SK-N-SH (cell line): ENCODE measurements at regions not wholly inside any gene's neighbourhood (a gene's known extent, or its start where the extent isn't known, plus 50 kb on each side); places are given as distances from the start of the nearest gene placed in this dataset.
A peak's percentile ranks its signal among the peaks of the same experiment; 100 is the strongest.

Experiments used
- CTCF ChIA-PET: fragments of 300-600, 350-600 bp; formaldehyde crosslinking; extraction: SDS; loops from one replicate; lab custom pipeline; 2021; lab: Yijun Ruan, JAX
- POLR2A ChIA-PET: fragments of 350-600 bp; sonication (Branson Sonifier 250); formaldehyde crosslinking; extraction: SDS; loops from one replicate; lab custom pipeline; 2020; ENCODE audit warnings: antibody characterized with exemption, inconsistent platforms; lab: Yijun Ruan, JAX
- DNase-seq: peaks from one replicate; pipeline ENCODE4 v3.0.0; 2012
- H2AFZ ChIP-seq: fragments of 200-600 bp; sonication (generic); 2 replicates; pipeline ENCODE4 v1.8.1; 2016; ENCODE audit warnings: antibody characterized with exemption, mild to moderate bottlenecking, low read depth
- H3F3A ChIP-seq: fragments of 200-600 bp; sonication (generic); replicated peaks from 2 replicates; pipeline ENCODE3; 2016; ENCODE audit warnings: antibody characterized with exemption, mild to moderate bottlenecking; ENCODE audit not compliant: insufficient read depth
- H3K27ac ChIP-seq, 2 experiments: fragments of 200-500 bp in 1 of 2; fragments of 200-600 bp in 1 of 2; sonication (Bioruptor generic) in 1 of 2; sonication (generic), shearing (Covaris generic) in 1 of 2; 2 replicates each; pipeline versions ENCODE4 v1.5.1 to v1.6.1; 2014 to 2016; ENCODE audit warnings: low read depth in 2 of 2, inconsistent platforms in 1 of 2, low read length in 1 of 2, mild to moderate bottlenecking in 1 of 2, mixed read lengths in 1 of 2
- H3K27me3 ChIP-seq: fragments of 200-600 bp; sonication (generic), shearing (Covaris generic); 2 replicates; pipeline ENCODE4 v1.6.1; 2016; ENCODE audit warnings: mixed run types; ENCODE audit not compliant: insufficient read depth
- H3K36me3 ChIP-seq, 2 experiments: fragments of 200-500 bp in 1 of 2; fragments of 200-600 bp in 1 of 2; sonication (Bioruptor generic) in 1 of 2; sonication (generic) in 1 of 2; replicated peaks in 1 of 2; 2 replicates each; pipeline versions ENCODE3 to v1.5.1; 2014 to 2016; ENCODE audit warnings: low read length in 1 of 2, mild to moderate bottlenecking in 1 of 2; ENCODE audit not compliant: insufficient read depth in 2 of 2, control insufficient read depth in 1 of 2
- H3K4me1 ChIP-seq, 2 experiments: fragments of 200-500 bp in 1 of 2; fragments of 200-600 bp in 1 of 2; sonication (Bioruptor generic) in 1 of 2; sonication (generic), shearing (Covaris generic) in 1 of 2; 2 replicates each; pipeline versions ENCODE4 v1.5.1 to v1.6.1; 2014 to 2016; ENCODE audit warnings: low read depth in 1 of 2, low read length in 1 of 2, mixed run types in 1 of 2; ENCODE audit not compliant: insufficient read depth in 2 of 2, control insufficient read depth in 1 of 2
- H3K4me2 ChIP-seq: fragments of 200-600 bp; sonication (generic), shearing (Covaris generic); 2 replicates; pipeline ENCODE4 v1.6.1; 2017; ENCODE audit warnings: mixed run types
- H3K4me3 ChIP-seq, 2 experiments: fragments of 200-500 bp in 1 of 2; fragments of 200-600 bp in 1 of 2; sonication (Bioruptor generic) in 1 of 2; sonication (generic), shearing (Covaris generic) in 1 of 2; 2 replicates each; pipeline versions ENCODE4 v1.5.1 to v1.8.1; 2014 to 2016; ENCODE audit warnings: low read depth in 2 of 2, inconsistent platforms in 1 of 2, low read length in 1 of 2, mild to moderate bottlenecking in 1 of 2, mixed read lengths in 1 of 2, moderate library complexity in 1 of 2
- H3K79me2 ChIP-seq: fragments of 200-600 bp; sonication (generic); 2 replicates; pipeline ENCODE4 v1.8.1; 2017; ENCODE audit warnings: mild to moderate bottlenecking; ENCODE audit not compliant: insufficient read depth
- H3K9ac ChIP-seq: fragments of 200-600 bp; sonication (generic); 2 replicates; pipeline ENCODE4 v1.6.1; 2017; ENCODE audit warnings: mixed run types
- H3K9me2 ChIP-seq: fragments of 200-600 bp; sonication (generic); 2 replicates; pipeline ENCODE4 v1.6.1; 2017; ENCODE audit warnings: mixed run types
- H3K9me3 ChIP-seq: fragments of 200-600 bp; sonication (generic); 2 replicates; pipeline ENCODE4 v1.6.1; 2017; ENCODE audit warnings: mixed run types, mild to moderate bottlenecking, moderate library complexity
- H4K20me1 ChIP-seq: fragments of 200-600 bp; sonication (generic); 2 replicates; pipeline ENCODE4 v1.6.1; 2017; ENCODE audit warnings: mild to moderate bottlenecking, mixed run types; ENCODE audit not compliant: insufficient read depth
- CHD2 ChIP-seq: fragments of 150-350 bp; IDR thresholded peaks from 2 replicates; pipeline ENCODE4 v1.6.1; 2018; ENCODE audit warnings: low read length; ENCODE audit not compliant: partially characterized antibody
- ELF1 ChIP-seq: IDR thresholded peaks from 2 replicates; pipeline ENCODE4 v1.4.0; 2012
- FOSL2 ChIP-seq: IDR thresholded peaks from 2 replicates; pipeline ENCODE4 v1.4.0; 2012; ENCODE audit warnings: low read depth, mild to moderate bottlenecking, moderate library complexity, borderline replicate concordance
- FOXM1 ChIP-seq: IDR thresholded peaks from 2 replicates; pipeline ENCODE4 v1.4.0; 2012; ENCODE audit warnings: low read depth, mild to moderate bottlenecking
- GATA2 ChIP-seq: sonication (generic); formaldehyde crosslinking; IDR thresholded peaks from 2 replicates; pipeline ENCODE4 v1.5.0; 2020; ENCODE audit warnings: mild to moderate bottlenecking, missing genetic modification reagents
- JUND ChIP-seq: IDR thresholded peaks from 2 replicates; pipeline ENCODE4 v1.4.0; 2012
- MEF2A ChIP-seq: IDR thresholded peaks from 2 replicates; pipeline ENCODE4 v1.4.0; 2012; ENCODE audit warnings: low read depth, borderline replicate concordance
- MXI1 ChIP-seq: IDR thresholded peaks from 2 replicates; pipeline ENCODE4 v1.6.1; 2012; ENCODE audit warnings: mild to moderate bottlenecking, low read depth, low read length, improper control_type of control experiment
- NFIC ChIP-seq: IDR thresholded peaks from 2 replicates; pipeline ENCODE4 v1.4.0; 2012; ENCODE audit warnings: borderline replicate concordance
- NRF1 ChIP-seq: IDR thresholded peaks from 2 replicates; pipeline ENCODE4 v1.6.1; 2012; ENCODE audit warnings: low read depth, mild to moderate bottlenecking, low read length
- RAD21 ChIP-seq: IDR thresholded peaks from 2 replicates; pipeline ENCODE4 v1.6.1; 2012; ENCODE audit warnings: mild to moderate bottlenecking, low read length
- RCOR1 ChIP-seq: fragments of 150-350 bp; IDR thresholded peaks from 2 replicates; pipeline ENCODE4 v1.6.1; 2017; ENCODE audit warnings: antibody characterized with exemption, low read length
- RFX5 ChIP-seq: IDR thresholded peaks from 2 replicates; pipeline ENCODE4 v1.6.1; 2012; ENCODE audit warnings: mild to moderate bottlenecking, improper control_type of control experiment, low read length
- RXRA ChIP-seq: IDR thresholded peaks from 2 replicates; pipeline ENCODE4 v1.4.0; 2012; ENCODE audit warnings: low read depth, mild to moderate bottlenecking, borderline replicate concordance
- TCF12 ChIP-seq: IDR thresholded peaks from 2 replicates; pipeline ENCODE4 v1.4.0; 2012
- WGBS: methylation state at CpG from one replicate; pipeline ENCODE4 v1.1.6; 2017; ENCODE audit warnings: low lambda C conversion rate; 5-methylcytosine and 5-hydroxymethylcytosine counted together
- TF ChIP-seq, protein P1 (sequence below): IDR thresholded peaks from 2 replicates; pipeline ENCODE4 v1.4.0; 2012; ENCODE audit warnings: low read depth, borderline replicate concordance
- TF ChIP-seq, protein P2 (sequence below): fragments of 200-600 bp; sonication (generic); IDR thresholded peaks from 2 replicates; pipeline ENCODE4 v1.6.1; 2017; ENCODE audit warnings: antibody characterized with exemption, mild to moderate bottlenecking, moderate library complexity
- TF ChIP-seq, protein P3 (sequence below): fragments of 150-350 bp; IDR thresholded peaks from 2 replicates; pipeline ENCODE4 v1.6.1; 2016; ENCODE audit warnings: mild to moderate bottlenecking, low read depth, low read length
- TF ChIP-seq, protein P4 (sequence below): IDR thresholded peaks from 2 replicates; pipeline ENCODE4 v1.4.0; 2012; ENCODE audit warnings: low read depth
- TF ChIP-seq, protein P5 (sequence below): IDR thresholded peaks from 2 replicates; pipeline ENCODE4 v1.4.0; 2012; ENCODE audit warnings: low read depth, borderline replicate concordance

DNA sequence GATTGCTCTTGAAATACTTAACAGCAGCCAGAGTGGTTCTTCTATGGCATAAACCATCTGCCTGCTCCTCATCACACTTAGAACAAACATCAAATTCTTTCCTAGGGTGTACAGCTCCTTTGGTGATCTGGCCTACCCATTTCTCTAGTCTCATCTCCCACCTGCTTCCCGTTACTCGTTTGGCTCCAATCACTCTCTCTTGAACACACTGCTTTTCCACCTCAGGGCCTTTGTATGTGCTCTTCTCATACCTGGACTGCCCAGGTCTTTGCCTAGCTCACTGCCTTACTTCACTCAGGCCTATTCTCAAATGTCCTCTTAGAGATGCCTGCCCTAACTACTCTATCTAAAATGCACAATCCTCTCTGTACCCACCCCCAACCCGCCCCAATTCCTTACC, 100.5 kb downstream of the KCNRG start:
- no peak for DNase-seq
- peaks cover 37% of the 10 kb centered on the region for H3K79me2 ChIP-seq
- ChIA-PET CTCF (interaction anchor here (1.1 to 2.8 kb wide), 5 partner anchors 12 to 416 kb away, joined by 3 to 15 read pairs (median 4); no protein-coding TSS in a partner anchor), POLR2A (no interaction called here)
- no peak overlapping the region for H3K9ac ChIP-seq
- WGBS = 97% methylated on average over 3 of the region's 3 CpGs
- H3K9me3 ChIP-seq = no peaks in the 10 kb centered on the region
- H3F3A ChIP-seq = peaks cover 11% of the 10 kb centered on the region
- no peaks in the 10 kb centered on the region for H4K20me1 ChIP-seq
- H3K36me3 ChIP-seq = peaks cover 0 to 16% of the 10 kb centered on the region in 2 experiments
- no peaks in the 10 kb centered on the region for H3K9me2 ChIP-seq
- peaks cover 0 to 8% of the 10 kb centered on the region in 2 experiments; a peak in 2 of 4 replicates for H3K4me1 ChIP-seq
- H3K27ac ChIP-seq = no peak overlapping the region
- H3K4me2 ChIP-seq = no peak overlapping the region
- TF ChIP-seq RCOR1 = no peak
- TF ChIP-seq RAD21 = no peak
- TF ChIP-seq FOSL2 = no peak
- TF ChIP-seq, protein P1, sequence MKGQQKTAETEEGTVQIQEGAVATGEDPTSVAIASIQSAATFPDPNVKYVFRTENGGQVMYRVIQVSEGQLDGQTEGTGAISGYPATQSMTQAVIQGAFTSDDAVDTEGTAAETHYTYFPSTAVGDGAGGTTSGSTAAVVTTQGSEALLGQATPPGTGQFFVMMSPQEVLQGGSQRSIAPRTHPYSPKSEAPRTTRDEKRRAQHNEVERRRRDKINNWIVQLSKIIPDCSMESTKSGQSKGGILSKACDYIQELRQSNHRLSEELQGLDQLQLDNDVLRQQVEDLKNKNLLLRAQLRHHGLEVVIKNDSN = no peak
- no peak overlapping the region for H2AFZ ChIP-seq
- H3K27me3 ChIP-seq = no peaks in the 10 kb centered on the region
- H3K4me3 ChIP-seq = no peak overlapping the region

DNA sequence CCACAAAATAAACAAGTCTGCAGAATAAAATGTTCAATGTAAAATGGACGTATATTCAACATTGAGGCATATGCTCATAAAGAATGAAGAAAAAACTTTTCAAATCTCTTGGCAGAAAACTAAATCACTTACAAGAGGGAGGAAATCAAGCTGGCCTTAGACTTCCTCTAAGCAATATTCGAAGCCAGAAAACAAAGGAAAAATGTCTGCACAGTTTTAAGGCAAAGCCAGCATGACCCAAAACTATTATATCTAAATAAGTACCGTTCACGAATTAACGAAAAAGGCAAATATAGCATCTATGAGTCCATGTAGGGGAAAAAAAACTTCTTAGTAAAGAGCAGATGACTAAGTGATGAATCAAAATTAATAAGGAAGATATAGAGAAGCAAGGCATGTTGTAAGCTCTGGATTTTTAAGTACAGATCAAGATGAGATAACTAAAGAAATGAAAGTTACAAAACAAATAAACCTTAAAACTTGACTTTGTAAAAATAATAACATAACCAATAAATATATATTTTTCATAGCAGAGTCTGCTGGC, 101.3 kb downstream of the KCNRG start:
- WGBS = 44% methylated on average over 5 of the region's 5 CpGs
- DNase-seq = no peak
- Histone ChIP-seq H3K4me3 (no peak overlapping the region), H3K36me3 (peaks cover 0 to 16% of the 10 kb centered on the region in 2 experiments), H3K79me2 (peaks cover 40% of the 10 kb centered on the region), H4K20me1 (no peaks in the 10 kb centered on the region), H3K4me2 (peak overlapping the region; percentile 4; the same call in 1 of the 2 replicates), H3K9ac (no peak overlapping the region; the same call in 1 of the 2 replicates), H2AFZ (peak overlapping the region; percentile 1), H3K9me2 (no peaks in the 10 kb centered on the region), H3K27me3 (no peaks in the 10 kb centered on the region), H3K9me3 (no peaks in the 10 kb centered on the region), H3K4me1 (peaks cover 0 to 8% of the 10 kb centered on the region in 2 experiments; a peak in 2 of 4 replicates), H3K27ac (peak overlapping the region; percentile 50 to 62; a peak in 3 of 4 replicates), H3F3A (peaks cover 11% of the 10 kb centered on the region)
- ChIA-PET CTCF (interaction anchor here (1.1 to 2.8 kb wide), 3 partner anchors 32 to 415 kb away, joined by 3 to 15 read pairs (median 4); no protein-coding TSS in a partner anchor), POLR2A (no interaction called here)
- TF ChIP-seq, protein P2, sequence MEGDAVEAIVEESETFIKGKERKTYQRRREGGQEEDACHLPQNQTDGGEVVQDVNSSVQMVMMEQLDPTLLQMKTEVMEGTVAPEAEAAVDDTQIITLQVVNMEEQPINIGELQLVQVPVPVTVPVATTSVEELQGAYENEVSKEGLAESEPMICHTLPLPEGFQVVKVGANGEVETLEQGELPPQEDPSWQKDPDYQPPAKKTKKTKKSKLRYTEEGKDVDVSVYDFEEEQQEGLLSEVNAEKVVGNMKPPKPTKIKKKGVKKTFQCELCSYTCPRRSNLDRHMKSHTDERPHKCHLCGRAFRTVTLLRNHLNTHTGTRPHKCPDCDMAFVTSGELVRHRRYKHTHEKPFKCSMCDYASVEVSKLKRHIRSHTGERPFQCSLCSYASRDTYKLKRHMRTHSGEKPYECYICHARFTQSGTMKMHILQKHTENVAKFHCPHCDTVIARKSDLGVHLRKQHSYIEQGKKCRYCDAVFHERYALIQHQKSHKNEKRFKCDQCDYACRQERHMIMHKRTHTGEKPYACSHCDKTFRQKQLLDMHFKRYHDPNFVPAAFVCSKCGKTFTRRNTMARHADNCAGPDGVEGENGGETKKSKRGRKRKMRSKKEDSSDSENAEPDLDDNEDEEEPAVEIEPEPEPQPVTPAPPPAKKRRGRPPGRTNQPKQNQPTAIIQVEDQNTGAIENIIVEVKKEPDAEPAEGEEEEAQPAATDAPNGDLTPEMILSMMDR = no peak
- TF ChIP-seq, protein P3, sequence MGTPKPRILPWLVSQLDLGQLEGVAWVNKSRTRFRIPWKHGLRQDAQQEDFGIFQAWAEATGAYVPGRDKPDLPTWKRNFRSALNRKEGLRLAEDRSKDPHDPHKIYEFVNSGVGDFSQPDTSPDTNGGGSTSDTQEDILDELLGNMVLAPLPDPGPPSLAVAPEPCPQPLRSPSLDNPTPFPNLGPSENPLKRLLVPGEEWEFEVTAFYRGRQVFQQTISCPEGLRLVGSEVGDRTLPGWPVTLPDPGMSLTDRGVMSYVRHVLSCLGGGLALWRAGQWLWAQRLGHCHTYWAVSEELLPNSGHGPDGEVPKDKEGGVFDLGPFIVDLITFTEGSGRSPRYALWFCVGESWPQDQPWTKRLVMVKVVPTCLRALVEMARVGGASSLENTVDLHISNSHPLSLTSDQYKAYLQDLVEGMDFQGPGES = no peak
- TF ChIP-seq RXRA = no peak
- peak; percentile 41 for TF ChIP-seq JUND
- no peak for TF ChIP-seq NRF1
- no peak for TF ChIP-seq RFX5
- TF ChIP-seq, protein P4, sequence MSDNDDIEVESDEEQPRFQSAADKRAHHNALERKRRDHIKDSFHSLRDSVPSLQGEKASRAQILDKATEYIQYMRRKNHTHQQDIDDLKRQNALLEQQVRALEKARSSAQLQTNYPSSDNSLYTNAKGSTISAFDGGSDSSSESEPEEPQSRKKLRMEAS = no peak
- no peak for TF ChIP-seq MXI1
- TF ChIP-seq, protein P1 = no peak
- TF ChIP-seq NFIC = no peak
- no peak for TF ChIP-seq ELF1
- TF ChIP-seq TCF12 = peak; percentile 40
- TF ChIP-seq, protein P5, sequence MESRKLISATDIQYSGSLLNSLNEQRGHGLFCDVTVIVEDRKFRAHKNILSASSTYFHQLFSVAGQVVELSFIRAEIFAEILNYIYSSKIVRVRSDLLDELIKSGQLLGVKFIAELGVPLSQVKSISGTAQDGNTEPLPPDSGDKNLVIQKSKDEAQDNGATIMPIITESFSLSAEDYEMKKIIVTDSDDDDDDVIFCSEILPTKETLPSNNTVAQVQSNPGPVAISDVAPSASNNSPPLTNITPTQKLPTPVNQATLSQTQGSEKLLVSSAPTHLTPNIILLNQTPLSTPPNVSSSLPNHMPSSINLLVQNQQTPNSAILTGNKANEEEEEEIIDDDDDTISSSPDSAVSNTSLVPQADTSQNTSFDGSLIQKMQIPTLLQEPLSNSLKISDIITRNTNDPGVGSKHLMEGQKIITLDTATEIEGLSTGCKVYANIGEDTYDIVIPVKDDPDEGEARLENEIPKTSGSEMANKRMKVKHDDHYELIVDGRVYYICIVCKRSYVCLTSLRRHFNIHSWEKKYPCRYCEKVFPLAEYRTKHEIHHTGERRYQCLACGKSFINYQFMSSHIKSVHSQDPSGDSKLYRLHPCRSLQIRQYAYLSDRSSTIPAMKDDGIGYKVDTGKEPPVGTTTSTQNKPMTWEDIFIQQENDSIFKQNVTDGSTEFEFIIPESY = no peak
- TF ChIP-seq FOXM1 = no peak
- TF ChIP-seq FOSL2 = peak; percentile 54; the same call in 1 of the 2 replicates
- TF ChIP-seq CHD2 = no peak
- no peak for TF ChIP-seq GATA2 (CRISPR knock-in tag)
- TF ChIP-seq MEF2A = no peak
